Subcutaneous abdominal adipose tissue (tissue), 5 donors: ENCODE measurements at regions not wholly inside any gene's neighbourhood (a gene's known extent, or its start where the extent isn't known, plus 50 kb on each side); places are given as distances from the start of the nearest gene placed in this dataset.
"Not testable (repeated sequence)": the region's sequence is repeated elsewhere in the genome, so short reads cannot be mapped to it uniquely, and the experiment has no call there.

Experiments used
- H3K27ac ChIP-seq: one replicate; pipeline ENCODE4 v1.7.0; 2013; ENCODE audit warnings: low read depth, mild to moderate bottlenecking, inconsistent platforms, low read length, moderate library complexity
- H3K27me3 ChIP-seq, 5 donors: one replicate each; pipeline ENCODE4 v1.7.0; 2013; ENCODE audit warnings: low read length in 5 of 5, inconsistent platforms in 1 of 5; ENCODE audit not compliant: control insufficient read depth in 5 of 5, insufficient read depth in 4 of 5
- H3K36me3 ChIP-seq, 5 donors: one replicate each; pipeline ENCODE4 v1.7.0; 2013; ENCODE audit warnings: low read length in 5 of 5; ENCODE audit not compliant: control insufficient read depth in 5 of 5, insufficient read depth in 5 of 5
- H3K4me1 ChIP-seq, 5 donors: one replicate each; pipeline ENCODE4 v1.7.0; 2013; ENCODE audit warnings: low read length in 5 of 5, mild to moderate bottlenecking in 3 of 5, moderate library complexity in 1 of 5; ENCODE audit not compliant: control insufficient read depth in 5 of 5, insufficient read depth in 5 of 5
- H3K4me3 ChIP-seq, 5 donors: one replicate each; pipeline ENCODE4 v1.7.0; 2013; ENCODE audit warnings: low read length in 5 of 5, low read depth in 1 of 5
- H3K9ac ChIP-seq, 5 donors: one replicate each; pipeline ENCODE4 v1.7.0; 2013; ENCODE audit warnings: low read length in 5 of 5, mild to moderate bottlenecking in 4 of 5, moderate library complexity in 3 of 5
- H3K9me3 ChIP-seq, 5 donors: one replicate each; pipeline ENCODE4 v1.7.0; 2013; ENCODE audit warnings: low read length in 5 of 5; ENCODE audit not compliant: control insufficient read depth in 5 of 5
- donor health status: healthy.
- donor health status: healthy.
- donor health status: healthy.
- donor health status: healthy.
- donor health status: healthy.

- Histone ChIP-seq H3K36me3 (no peaks in the 10 kb centered on the region), H3K4me3 (no peak overlapping the region), H3K4me1 (no peaks in the 10 kb centered on the region), H3K27ac (no peak overlapping the region), H3K9ac (no peak overlapping the region), H3K27me3 (no peaks in the 10 kb centered on the region), H3K9me3 (no peaks in the 10 kb centered on the region)
Measured at GRCh38 chr2:58405341-58405740, 164.2 kb upstream of the FANCL start.

GRCh38 chr2:58401936-58402335 is 160.8 kb upstream of the FANCL start:
- H3K9ac ChIP-seq: no peak overlapping the region
- H3K27me3 ChIP-seq: no peaks in the 10 kb centered on the region

GRCh38 chr2:58398406-58398805 is 157.3 kb upstream of the FANCL start:
- Histone ChIP-seq H3K27ac (no peak overlapping the region), H3K4me1 (no peaks in the 10 kb centered on the region), H3K9me3 (no peaks in the 10 kb centered on the region), H3K27me3 (no peaks in the 10 kb centered on the region), H3K36me3 (no peaks in the 10 kb centered on the region), H3K9ac (no peak overlapping the region), H3K4me3 (no peak overlapping the region)

More at GRCh38 chr2:58401936-58402335, 160.8 kb upstream of the FANCL start:
- no peaks in the 10 kb centered on the region for H3K4me1 ChIP-seq
- H3K27ac ChIP-seq: no peak overlapping the region
- no peaks in the 10 kb centered on the region for H3K36me3 ChIP-seq
- no peak overlapping the region for H3K4me3 ChIP-seq
- no peaks in the 10 kb centered on the region for H3K9me3 ChIP-seq

GRCh38 chr2:58387701-58388100 is 146.6 kb upstream of the FANCL start:
- Histone ChIP-seq H3K27me3 (no peaks in the 10 kb centered on the region), H3K4me1 (no peaks in the 10 kb centered on the region), H3K36me3 (no peaks in the 10 kb centered on the region), H3K27ac (no peak overlapping the region), H3K9me3 (peaks cover 0 to 4% (median 0%) of the 10 kb centered on the region in 5 donors), H3K4me3 (no peak overlapping the region), H3K9ac (no peak overlapping the region)

- not testable (repeated sequence) for H3K36me3 ChIP-seq, H3K4me3 ChIP-seq, H3K4me1 ChIP-seq, H3K9me3 ChIP-seq, H3K9ac ChIP-seq, H3K27me3 ChIP-seq, H3K27ac ChIP-seq
Measured at GRCh38 chr2:58386904-58387303, 145.8 kb upstream of the FANCL start.

- Histone ChIP-seq H3K9ac (no peak overlapping the region), H3K4me1 (no peaks in the 10 kb centered on the region), H3K27me3 (no peaks in the 10 kb centered on the region), H3K27ac (no peak overlapping the region), H3K4me3 (no peak overlapping the region), H3K9me3 (no peaks in the 10 kb centered on the region), H3K36me3 (no peaks in the 10 kb centered on the region)
Measured at GRCh38 chr2:58378152-58378551, 137.0 kb upstream of the FANCL start.

- Histone ChIP-seq H3K27me3 (no peaks in the 10 kb centered on the region), H3K27ac (no peak overlapping the region), H3K9me3 (no peaks in the 10 kb centered on the region), H3K4me1 (no peaks in the 10 kb centered on the region), H3K36me3 (no peaks in the 10 kb centered on the region), H3K4me3 (no peak overlapping the region), H3K9ac (no peak overlapping the region)
Measured at GRCh38 chr2:58377181-58377580, 136.1 kb upstream of the FANCL start.

GRCh38 chr2:58376592-58376991 is 135.5 kb upstream of the FANCL start:
- no peaks in the 10 kb centered on the region for H3K9me3 ChIP-seq
- H3K27me3 ChIP-seq: no peaks in the 10 kb centered on the region
- H3K36me3 ChIP-seq: no peaks in the 10 kb centered on the region
- no peaks in the 10 kb centered on the region for H3K4me1 ChIP-seq
- H3K4me3 ChIP-seq: no peak overlapping the region
- H3K9ac ChIP-seq: no peak overlapping the region
- no peak overlapping the region for H3K27ac ChIP-seq

GRCh38 chr2:58369594-58369993 is 128.5 kb upstream of the FANCL start:
- H3K9me3 ChIP-seq: no peaks in the 10 kb centered on the region
- no peak overlapping the region for H3K27ac ChIP-seq
- no peaks in the 10 kb centered on the region for H3K4me1 ChIP-seq
- no peaks in the 10 kb centered on the region for H3K36me3 ChIP-seq
- no peaks in the 10 kb centered on the region for H3K27me3 ChIP-seq
- no peak overlapping the region for H3K4me3 ChIP-seq
- no peak overlapping the region for H3K9ac ChIP-seq

GRCh38 chr2:58364098-58364497 is 123.0 kb upstream of the FANCL start:
- H3K27me3 ChIP-seq: peaks cover 0 to 3% (median 0%) of the 10 kb centered on the region in 5 donors
- H3K9me3 ChIP-seq: no peaks in the 10 kb centered on the region
- no peak overlapping the region for H3K9ac ChIP-seq
- no peak overlapping the region for H3K27ac ChIP-seq
- H3K36me3 ChIP-seq: no peaks in the 10 kb centered on the region
- no peaks in the 10 kb centered on the region for H3K4me1 ChIP-seq
- no peak overlapping the region for H3K4me3 ChIP-seq

- Histone ChIP-seq H3K27me3 (peaks cover 0 to 3% (median 0%) of the 10 kb centered on the region in 5 donors), H3K27ac (no peak overlapping the region), H3K36me3 (no peaks in the 10 kb centered on the region), H3K9ac (no peak overlapping the region), H3K4me1 (no peaks in the 10 kb centered on the region), H3K4me3 (no peak overlapping the region), H3K9me3 (no peaks in the 10 kb centered on the region)
Measured at GRCh38 chr2:58358026-58358425, 116.9 kb upstream of the FANCL start.
